Transverse colon (tissue), 4 donors: ENCODE measurements at regions not wholly inside any gene's neighbourhood (a gene's known extent, or its start where the extent isn't known, plus 50 kb on each side); places are given as distances from the start of the nearest gene placed in this dataset.

Source experiments
- POLR2A ChIP-seq: fragments of 450-650 bp; IDR thresholded peaks from one replicate; pipeline ENCODE4 v1.6.1; 2016; ENCODE audit warnings: antibody characterized with exemption, mild to moderate bottlenecking, moderate library complexity
- POLR2AphosphoS5 ChIP-seq, 3 donors: sonication (generic); formaldehyde crosslinking; IDR thresholded peaks; one replicate each; pipeline ENCODE4 v1.6.1; 2016; ENCODE audit warnings: antibody characterized with exemption in 3 of 3
- TF ChIP-seq, protein P1 (sequence below), 5 experiments: fragments of 200-600 bp in 3 of 5; fragments of 450-650 bp in 2 of 5; sonication (generic) in 3 of 5; IDR thresholded peaks; 1 replicate in 2 of 5; 2 replicates in 3 of 5; pipeline ENCODE4 v1.5.1; 2016 to 2017; ENCODE audit warnings: antibody characterized with exemption in 5 of 5, inconsistent platforms in 3 of 5, mild to moderate bottlenecking in 2 of 5, moderate library complexity in 1 of 5

DNA sequence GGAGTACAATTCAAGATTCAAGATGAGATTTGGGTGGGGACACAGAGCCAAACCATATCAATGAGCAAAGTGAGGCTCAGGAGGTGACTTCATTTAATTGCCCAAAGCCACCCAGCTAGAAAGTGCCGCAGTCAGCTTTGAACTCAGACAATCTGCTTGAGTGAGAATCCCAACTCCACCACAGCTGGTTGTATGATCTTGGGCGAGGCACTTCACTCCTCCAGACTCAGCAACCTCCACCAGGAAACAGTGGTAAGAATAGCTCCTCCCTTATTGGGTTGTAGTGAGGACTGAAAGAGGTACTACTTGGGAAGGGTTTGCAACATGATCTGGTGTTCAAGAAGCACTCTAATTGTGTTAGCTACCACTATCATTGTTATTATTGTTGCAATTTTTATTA is 129.2 kb upstream of the RFLNA start:
- TF ChIP-seq, protein P1, sequence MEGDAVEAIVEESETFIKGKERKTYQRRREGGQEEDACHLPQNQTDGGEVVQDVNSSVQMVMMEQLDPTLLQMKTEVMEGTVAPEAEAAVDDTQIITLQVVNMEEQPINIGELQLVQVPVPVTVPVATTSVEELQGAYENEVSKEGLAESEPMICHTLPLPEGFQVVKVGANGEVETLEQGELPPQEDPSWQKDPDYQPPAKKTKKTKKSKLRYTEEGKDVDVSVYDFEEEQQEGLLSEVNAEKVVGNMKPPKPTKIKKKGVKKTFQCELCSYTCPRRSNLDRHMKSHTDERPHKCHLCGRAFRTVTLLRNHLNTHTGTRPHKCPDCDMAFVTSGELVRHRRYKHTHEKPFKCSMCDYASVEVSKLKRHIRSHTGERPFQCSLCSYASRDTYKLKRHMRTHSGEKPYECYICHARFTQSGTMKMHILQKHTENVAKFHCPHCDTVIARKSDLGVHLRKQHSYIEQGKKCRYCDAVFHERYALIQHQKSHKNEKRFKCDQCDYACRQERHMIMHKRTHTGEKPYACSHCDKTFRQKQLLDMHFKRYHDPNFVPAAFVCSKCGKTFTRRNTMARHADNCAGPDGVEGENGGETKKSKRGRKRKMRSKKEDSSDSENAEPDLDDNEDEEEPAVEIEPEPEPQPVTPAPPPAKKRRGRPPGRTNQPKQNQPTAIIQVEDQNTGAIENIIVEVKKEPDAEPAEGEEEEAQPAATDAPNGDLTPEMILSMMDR (IDR thresholded peaks at IDR 0.05) = no peak
- TF ChIP-seq POLR2A (no peak), POLR2AphosphoS5 (IDR thresholded peaks at IDR 0.05) (no peak)
